SK-MEL-5 (cell line): ENCODE measurements at regions not wholly inside any gene's neighbourhood (a gene's known extent, or its start where the extent isn't known, plus 50 kb on each side); places are given as distances from the start of the nearest gene placed in this dataset.
"Not testable (repeated sequence)": the region's sequence is repeated elsewhere in the genome, so short reads cannot be mapped to it uniquely, and the experiment has no call there.

Experiments used
- DNase-seq: peaks from one replicate; pipeline ENCODE4 v3.0.0-alpha.2; 2016; ENCODE audit warnings: low read depth, low spot score
- in situ Hi-C: cut with HindIII; loops from 2 replicates; pipeline ENCODE4 v1.10.0; 2016; ENCODE audit warnings: low sequenced_read_pairs, high pct_unique_total_duplicates, low pct_unique_long_range_greater_than_20kb

DNA sequence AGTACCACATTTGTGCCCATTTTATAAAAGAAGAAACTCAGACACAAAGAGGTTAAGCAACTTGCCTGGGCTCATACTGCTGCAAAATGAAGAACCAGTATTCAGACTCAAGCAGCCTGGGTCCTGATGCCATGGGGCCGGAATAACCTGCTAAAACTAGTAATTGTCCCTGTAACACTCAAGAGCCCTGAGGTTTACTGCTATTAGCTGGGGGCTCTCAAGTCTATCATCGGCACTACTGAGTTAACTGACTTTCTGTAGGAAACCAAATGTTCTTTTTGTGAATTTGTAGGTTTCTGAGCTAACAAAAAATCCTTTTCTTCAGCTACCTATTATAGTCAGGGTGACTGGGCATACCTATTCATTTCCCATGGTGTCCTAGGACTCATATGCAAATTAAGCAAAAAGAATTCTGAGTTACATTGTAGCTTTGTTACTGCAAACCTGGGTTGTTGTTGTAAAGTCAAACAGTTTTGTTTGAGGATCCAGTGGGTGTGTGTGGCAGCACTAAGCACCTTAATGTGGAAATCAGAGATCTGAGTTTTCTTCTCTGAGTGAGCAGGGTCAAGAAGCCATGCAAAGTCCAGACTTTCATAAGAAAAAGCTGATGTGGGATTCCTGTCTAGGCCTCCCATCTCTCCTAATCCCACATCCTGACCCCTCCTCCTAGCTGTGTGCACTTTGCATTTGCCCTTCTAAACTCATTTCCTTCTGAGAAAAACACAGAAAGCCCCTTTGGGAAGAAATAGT lies 72.4 kb upstream of the TNP1 start:
- no peak for DNase-seq
- in situ Hi-C loops = no loop called here

DNA sequence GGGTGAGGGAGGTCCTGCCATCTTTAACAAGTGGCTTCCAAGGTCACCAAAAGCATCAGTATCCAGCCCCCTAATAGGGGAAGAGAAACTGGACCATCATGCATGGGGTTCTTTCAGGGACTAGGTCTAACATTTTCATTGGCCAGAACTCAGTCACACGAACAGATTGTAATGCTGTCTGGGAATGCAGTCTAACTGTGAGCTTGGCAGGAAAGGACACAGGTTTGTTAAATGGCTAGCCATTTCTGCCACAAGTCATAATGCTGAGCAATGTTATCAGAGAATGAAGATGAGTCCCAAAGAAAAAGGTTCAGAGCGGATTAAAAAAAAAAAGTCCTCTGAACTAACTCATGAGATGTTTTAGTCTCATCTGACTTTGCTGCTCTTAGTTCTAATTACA lies 70.9 kb upstream of the TNP1 start:
- DNase-seq = no peak
- in situ Hi-C loops = no loop called here

DNA sequence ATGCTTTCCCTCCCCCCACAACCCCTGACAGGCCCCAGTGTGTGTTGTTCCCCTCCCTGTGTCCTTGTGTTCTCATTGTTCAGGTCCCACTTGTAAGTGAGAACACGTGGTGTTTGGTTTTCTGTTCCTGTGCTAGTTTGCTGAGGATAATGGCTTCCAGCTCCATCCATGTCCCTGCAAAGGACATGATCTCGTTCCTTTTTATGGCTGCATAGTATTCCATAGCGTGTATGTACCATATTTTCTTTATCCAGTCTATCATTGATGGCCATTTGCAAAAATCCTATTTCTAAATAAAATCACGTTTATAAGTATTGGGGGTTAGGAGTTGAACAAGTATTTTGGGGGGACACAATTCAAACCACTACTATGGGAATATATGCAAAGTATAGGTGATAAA lies 69.5 kb upstream of the TNP1 start:
- in situ Hi-C loops, DNase-seq: not testable (repeated sequence)

DNA sequence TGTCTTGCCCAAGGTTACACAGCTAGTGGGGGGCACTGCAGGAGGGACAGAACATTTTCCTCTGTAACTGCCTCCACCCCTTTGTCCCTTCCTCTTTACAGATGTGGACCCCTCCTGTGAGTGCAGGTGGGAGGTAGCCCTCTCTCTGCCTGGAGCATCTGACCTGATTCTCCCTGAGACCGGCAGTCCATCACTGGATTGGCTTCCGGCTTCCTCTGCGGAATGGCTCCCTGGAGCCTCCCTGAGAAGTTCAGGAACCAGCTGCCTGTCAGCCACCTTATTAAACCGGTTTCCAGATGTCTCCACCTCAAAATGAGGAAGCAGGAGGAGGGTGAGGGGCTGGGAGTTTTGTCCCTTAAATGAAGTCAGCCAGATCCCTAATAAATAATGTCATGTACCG lies 67.3 kb upstream of the TNP1 start:
- in situ Hi-C loops = no loop called here

DNA sequence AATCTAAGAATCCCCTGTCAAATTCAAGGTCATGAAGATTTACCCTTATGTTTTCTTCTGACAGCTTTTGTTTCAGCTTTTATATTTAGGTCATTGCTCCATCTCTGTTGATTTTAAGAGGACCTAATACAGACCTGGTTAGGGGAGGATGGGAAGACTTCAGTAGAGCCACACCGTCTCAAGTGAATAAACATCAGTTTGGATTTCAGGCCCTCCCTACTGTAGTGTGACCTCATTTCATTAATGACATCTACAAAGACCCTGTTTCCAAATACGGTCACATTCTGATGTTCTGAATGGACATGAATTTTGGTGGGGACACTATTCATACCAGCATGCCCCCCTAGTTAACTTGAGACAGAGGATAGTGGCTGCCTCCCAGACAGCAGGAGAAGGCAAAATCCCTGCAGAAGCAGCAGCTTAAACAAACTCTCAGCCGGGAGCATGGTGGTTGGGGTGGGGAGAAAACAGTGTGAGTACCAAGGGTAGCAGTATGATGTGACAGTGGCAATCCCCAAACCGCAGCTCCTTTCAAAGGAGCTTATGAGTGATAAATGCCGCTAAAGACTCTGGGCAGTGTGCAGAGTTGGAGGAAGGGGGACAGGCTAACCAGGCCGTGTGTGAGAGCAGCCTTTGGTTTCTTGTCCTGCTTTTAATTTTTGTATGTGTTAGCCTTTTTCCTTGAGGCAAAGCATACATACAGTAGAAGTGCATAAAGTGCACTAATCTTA lies 65.9 kb upstream of the TNP1 start:
- DNase-seq = no peak
- in situ Hi-C loops = no loop called here

More for the DNA sequence above, 67.3 kb upstream of the TNP1 start:
- DNase-seq = no peak

DNA sequence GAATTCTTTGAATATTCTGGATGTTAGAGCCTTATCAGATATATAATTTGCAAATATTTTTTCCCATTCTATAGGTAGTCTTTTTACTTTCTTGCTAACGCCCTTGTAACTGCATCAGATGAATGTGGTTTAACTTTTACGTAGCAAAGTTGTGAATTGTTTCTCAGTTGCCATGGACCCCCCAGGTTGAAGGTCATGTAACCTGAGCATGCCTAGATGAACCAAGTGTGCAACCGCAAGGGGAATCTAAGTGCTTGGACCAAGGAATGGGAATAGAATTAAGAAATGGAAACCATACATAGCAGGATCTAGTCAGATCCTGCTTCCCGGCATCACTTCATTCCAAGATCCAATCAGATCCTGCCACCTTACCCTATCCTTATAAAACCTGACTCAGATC lies 65.1 kb upstream of the TNP1 start:
- no peak for DNase-seq
- in situ Hi-C loops = no loop called here

DNA sequence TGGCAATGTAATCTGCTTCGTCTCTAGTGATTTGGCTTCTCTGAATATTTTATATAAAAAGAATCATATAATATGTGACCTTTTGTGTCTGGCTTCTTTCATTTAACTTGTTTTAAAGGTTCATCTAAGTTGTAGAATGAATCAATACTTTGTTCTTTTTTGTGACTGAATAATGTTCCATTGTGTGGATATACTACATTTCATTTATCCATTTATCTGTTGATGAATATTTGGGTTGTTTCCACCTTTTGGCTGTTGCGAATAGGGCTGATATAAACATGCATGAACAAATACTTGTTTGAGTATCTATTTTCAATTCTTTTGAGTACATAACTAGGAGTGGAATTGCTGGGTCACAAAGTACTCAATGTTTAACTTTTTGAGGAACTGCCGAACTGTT lies 63.8 kb upstream of the TNP1 start:
- in situ Hi-C loops = no loop called here

DNA sequence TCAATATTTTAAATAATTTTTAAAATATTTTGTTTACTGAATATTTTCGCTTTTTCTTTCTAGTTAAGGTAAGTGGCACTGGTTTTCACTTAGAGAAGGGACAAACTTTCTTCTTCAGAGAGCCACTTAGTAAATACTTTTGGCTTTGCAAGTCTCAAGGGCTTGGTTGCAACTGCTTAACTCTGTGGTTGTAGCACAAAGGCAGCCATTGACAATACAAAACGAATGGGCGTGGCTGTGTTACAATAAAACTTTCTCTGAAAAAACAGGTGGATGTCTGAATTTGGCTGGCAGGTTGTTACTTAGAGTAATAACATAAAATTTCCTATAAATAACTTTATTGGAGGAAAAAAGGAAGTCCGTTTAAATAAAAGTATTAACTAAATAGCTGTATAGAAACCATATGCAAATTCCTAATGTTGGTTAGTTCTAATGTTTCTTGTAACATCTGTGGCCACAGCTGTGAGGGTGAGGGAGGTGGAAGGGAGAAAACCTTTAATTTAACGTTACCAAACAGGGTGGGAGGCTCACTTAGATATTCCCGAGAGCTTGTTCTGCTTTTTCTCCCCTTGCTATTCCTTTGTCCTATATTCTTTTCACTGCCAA lies 62.4 kb upstream of the TNP1 start:
- in situ Hi-C loops = no loop called here
- peak; percentile 50 for DNase-seq

More for the DNA sequence above, 63.8 kb upstream of the TNP1 start:
- DNase-seq = peak; percentile 61

DNA sequence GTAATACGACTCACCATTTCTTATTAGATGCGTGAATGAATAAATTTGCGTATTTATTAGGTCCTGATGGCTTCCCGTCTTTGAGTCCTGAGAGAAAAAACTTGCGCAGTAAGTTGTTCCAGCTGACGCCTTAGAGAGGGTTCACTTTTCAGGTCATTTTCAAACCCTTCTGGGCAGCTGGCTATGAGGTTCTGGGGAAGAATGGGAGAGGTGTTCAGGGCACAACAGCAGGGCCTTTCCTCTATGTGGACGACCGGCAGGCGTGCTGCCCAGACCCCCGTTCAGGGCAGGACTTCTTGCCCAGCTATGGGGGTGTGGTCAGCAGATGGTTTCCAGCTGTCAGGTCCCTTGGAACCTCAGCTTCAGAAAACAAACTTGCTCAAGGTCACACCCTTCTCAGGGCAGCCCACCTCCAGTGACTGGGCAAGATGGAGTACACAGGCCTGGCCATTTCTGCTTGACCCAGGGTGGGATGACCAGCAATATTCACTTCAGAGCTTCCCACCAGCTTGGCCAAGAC lies 61.1 kb upstream of the TNP1 start:
- in situ Hi-C loops = no loop called here
- DNase-seq = no peak

DNA sequence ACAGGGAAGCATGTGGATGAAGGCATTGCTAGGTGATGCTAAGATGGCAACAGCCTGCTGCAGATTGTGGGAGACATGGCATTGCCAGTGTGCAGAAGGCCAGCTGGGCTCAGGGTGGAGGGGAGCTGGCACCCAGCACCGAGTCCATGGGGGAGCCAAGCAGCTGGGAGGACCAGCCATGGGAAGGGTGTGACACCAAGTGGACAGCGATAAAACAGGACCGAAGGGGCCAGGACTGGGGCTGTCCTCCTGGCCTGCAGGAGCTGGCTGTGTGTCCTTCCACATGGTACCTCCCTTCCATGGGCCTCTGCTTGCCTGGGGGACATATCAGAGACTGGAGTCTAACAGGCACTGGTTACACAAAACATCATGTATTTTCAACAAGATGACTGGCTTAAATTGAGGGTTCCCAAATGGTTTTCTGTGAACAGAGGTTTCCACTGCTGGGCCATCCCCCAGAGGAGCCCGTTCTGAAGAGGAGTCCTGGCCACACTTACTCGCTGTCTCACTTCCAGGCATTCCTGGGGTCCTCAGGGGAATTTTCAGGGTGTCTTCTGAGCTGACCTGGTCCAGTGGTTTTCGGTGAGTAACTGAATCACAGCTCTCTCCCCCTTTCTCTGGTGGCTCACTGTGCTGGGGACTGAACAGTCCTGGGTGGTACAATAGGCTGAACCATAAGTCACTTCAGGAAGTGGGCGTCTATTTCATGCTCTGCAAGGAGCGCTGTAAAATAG lies 60.4 kb upstream of the TNP1 start:
- in situ Hi-C loops = no loop called here
- DNase-seq = no peak

DNA sequence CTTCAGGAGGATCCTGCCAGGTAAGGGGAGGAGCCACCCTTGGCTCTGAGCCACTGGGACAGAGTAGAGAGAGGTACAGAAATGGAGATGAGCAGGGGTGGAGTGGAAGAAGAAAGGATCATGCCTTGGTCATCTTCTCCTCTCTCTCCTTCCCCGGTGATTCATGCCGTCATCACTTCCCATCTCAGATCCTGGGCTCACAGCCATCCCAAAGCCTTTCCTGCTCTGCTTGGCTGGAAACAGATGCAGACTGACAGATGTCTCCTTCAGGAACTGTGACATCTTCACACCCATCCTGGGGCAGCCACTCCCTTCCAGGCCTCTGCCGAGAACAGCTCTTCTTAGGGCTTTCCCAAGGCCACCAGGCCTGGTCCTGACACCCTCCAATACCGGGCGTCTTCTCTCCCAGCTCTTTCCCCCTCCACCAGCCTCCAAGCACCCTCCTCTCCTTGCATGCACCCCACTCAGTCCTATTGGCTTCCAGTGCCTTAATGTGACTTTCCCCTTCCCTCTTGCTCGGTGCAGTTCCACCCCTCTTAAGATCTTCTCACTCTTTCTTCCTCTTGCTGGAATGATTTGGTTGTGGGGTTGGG lies 58.3 kb upstream of the TNP1 start:
- in situ Hi-C loops = no loop called here
- DNase-seq = no peak

DNA sequence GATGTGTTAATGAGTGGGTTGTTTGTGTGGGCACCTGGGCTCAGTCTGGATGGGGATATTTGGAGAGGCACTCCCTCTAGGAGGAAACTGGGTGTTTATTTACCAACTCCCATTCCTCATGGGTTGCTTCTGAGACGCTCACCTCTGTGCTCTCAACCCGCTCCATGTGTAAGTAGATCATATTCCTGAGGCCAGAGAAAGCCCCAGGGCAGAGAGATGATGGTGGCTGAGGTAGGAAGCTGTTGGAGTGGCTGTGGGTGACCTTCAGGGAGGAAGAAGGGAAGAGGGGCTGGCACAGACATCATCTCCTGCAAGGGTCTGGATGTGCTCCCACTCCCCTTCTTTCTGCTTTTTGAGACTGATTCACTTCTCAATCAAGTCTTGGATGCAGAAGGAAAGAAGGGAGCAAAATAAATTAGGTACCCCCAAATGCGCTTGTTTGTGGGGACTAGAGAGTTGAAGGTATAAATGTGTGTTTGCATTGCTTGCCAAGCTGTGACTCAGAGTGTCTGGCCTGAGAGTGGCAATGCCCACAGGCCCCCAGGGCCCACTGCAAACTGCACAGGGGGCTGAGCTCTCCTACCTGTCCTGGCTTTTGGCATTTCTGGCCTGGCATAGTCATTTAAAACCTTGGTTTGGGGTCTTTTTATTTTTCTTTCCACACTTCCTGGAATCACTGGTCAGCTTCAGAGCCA lies 57.2 kb upstream of the TNP1 start:
- in situ Hi-C loops = no loop called here
- no peak for DNase-seq

DNA sequence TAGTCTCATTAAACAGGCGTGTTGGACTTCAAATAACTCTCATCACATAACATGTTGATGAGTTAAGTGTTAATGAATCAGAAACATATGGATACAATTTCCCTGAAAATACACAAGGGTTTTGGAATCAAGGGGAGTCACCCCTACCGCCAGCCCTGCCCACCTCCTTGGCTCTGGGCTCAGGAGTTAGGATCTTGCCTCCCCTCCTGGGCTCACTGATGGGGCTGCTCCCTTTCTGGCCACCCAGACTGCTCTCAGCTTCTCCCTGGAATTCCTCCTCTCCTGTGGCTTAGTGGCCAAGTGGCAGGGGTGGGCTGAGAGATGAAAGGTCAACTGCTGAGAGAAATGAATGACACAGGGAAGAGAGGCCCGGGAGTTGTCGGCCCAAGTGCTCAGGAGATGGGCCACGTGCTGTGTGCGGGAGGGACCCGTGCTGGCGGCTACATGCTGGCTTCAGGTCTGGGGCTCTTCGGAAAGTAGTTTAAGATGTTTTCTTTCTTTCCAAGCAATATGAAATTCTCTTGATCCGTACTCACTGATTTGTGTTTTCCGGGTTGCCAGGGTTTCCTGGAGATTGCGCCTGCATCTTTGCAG lies 55.8 kb upstream of the TNP1 start:
- in situ Hi-C loops = no loop called here
- DNase-seq = no peak

DNA sequence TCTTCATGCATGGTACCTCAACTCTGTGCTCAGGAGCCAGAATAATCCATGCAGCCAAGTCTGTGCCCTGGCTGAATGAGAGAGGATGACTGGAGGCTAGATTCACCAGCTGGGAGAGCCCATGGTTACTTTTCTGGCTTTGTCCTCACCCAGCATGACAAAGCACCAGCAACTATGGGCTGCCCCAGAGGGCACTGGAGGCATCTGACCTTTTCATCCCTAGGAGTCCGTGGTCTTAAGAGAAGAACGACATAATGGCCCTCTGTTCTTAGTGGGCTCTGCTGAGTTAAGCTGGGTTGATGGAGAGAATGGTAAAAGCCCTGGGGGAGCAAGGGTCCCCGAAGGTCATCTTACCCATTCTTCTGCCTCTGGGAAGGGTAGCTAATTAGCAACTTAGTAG lies 54.6 kb upstream of the TNP1 start:
- DNase-seq = peak; percentile 51
- in situ Hi-C loops = no loop called here

DNA sequence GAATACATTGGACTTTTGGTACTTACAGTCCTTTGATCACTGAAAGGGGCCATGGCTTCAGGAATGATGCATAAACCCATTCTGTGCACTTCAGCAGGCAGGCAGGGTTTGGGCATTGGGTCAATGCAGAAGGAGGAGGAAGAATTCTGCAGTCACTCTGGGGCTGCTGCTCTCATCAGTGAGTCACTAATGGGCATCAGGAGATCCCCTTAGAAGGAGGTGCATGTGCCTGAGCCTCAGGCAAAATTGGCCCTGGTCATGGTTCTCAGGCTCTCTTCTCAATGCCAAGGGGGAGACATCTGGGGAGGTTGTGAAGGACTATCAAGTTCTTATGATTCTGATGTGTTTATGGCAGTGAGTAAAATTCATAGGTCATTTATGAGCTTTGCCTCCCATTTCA lies 52.0 kb upstream of the TNP1 start:
- in situ Hi-C loops = no loop called here
- peak; percentile 35 for DNase-seq

DNA sequence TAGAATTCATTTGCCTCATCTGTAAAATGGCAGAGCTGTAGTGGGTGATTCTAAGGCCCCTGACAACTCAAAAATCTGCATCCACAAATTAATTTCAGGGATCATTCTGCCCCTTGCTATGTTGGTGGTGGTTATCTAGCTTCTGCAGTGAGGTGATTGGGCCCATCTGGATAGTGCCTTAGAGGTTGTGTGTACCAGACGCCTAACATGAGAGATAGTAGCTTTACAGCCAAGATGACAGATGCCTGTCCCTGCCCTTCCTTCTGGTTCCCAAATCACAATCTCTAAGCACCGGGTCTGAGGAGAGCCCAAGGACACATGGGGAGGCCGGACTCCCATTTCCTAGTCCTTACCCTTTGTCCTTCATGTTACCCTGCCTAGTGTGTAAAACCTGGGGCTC lies 51.1 kb upstream of the TNP1 start:
- in situ Hi-C loops = no loop called here
- no peak for DNase-seq
